Epithelial cell of proximal tubule (primary cell): ENCODE measurements at regions not wholly inside any gene's neighbourhood (a gene's known extent, or its start where the extent isn't known, plus 50 kb on each side); places are given as distances from the start of the nearest gene placed in this dataset.
A peak's percentile ranks its signal among the peaks of the same experiment; 100 is the strongest.

Experiments used
- DNase-seq: peaks from one replicate; pipeline ENCODE4 v3.0.0-alpha.2; 2011; ENCODE audit warnings: low read depth
- H3K4me3 ChIP-seq: 2 replicates; pipeline ENCODE4 v1.5.1; 2011; ENCODE audit warnings: low read depth, mild to moderate bottlenecking, low read length
- TF ChIP-seq, protein P1 (sequence below): conservative IDR thresholded peaks from 2 replicates; pipeline ENCODE4 v1.5.1; 2012; ENCODE audit warnings: low read depth, mild to moderate bottlenecking, low read length

DNA sequence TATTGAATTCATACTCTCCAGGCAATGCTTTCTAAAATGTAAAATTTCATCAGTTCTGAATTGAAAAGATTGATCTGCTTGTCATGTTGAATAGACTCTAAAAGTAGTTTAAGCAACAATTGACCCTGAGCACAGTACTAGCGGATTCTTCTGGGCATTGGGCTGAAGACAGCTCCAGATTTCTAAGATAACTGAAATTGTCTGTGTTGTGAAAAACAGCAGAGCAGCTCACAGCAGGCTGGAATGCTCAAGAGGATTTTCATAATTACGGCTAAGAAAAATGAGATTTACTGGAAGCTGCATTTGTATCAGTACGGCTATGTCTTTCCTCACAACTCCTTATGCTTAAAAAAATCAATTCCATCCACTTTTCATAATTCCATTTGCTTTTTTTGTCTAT is 373.7 kb downstream of the HACE1 start:
- H3K4me3 ChIP-seq = no peak overlapping the region
- TF ChIP-seq, protein P1, sequence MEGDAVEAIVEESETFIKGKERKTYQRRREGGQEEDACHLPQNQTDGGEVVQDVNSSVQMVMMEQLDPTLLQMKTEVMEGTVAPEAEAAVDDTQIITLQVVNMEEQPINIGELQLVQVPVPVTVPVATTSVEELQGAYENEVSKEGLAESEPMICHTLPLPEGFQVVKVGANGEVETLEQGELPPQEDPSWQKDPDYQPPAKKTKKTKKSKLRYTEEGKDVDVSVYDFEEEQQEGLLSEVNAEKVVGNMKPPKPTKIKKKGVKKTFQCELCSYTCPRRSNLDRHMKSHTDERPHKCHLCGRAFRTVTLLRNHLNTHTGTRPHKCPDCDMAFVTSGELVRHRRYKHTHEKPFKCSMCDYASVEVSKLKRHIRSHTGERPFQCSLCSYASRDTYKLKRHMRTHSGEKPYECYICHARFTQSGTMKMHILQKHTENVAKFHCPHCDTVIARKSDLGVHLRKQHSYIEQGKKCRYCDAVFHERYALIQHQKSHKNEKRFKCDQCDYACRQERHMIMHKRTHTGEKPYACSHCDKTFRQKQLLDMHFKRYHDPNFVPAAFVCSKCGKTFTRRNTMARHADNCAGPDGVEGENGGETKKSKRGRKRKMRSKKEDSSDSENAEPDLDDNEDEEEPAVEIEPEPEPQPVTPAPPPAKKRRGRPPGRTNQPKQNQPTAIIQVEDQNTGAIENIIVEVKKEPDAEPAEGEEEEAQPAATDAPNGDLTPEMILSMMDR = no peak
- DNase-seq = no peak

DNA sequence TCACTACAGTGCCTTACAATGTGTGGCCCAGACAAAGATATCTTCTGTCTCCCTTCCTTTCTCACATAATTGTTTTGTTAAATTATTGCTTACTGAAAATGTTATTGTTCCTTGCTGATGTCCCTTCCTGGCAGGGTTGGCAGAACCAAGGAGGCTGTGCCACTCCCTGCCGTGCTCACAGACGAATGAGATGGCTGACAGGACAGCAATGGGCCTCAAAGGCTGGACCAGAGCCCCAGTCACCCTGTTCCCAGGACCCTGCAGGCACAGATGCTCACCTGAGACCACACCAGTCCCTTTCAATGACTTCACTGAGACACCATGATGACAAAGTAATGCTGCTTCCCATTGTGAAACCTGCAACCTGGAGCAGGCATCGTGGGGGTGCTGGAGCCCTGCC is 375.1 kb downstream of the HACE1 start:
- no peak overlapping the region for H3K4me3 ChIP-seq
- TF ChIP-seq, protein P1 = no peak
- no peak for DNase-seq

DNA sequence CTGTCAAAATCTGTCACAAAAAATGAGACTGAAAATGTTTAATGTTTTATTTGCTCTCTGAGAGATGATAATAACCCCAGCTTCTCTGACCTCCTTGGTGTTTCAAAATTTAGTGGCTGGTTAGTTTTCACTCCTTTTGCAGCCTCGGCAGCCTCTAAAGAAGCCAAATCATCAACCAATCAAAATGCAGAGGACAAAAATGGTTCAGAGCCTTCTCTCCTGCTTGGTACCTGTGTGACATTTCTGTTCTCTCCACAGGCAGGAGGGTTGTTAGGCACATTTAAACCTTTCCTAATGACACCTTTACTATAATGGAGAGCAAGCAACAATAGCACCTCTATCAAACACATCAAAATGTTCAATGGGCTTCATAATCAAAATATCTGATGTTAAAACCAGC is 375.5 kb downstream of the HACE1 start:
- no peak overlapping the region for H3K4me3 ChIP-seq
- DNase-seq = no peak
- TF ChIP-seq, protein P1 = no peak

DNA sequence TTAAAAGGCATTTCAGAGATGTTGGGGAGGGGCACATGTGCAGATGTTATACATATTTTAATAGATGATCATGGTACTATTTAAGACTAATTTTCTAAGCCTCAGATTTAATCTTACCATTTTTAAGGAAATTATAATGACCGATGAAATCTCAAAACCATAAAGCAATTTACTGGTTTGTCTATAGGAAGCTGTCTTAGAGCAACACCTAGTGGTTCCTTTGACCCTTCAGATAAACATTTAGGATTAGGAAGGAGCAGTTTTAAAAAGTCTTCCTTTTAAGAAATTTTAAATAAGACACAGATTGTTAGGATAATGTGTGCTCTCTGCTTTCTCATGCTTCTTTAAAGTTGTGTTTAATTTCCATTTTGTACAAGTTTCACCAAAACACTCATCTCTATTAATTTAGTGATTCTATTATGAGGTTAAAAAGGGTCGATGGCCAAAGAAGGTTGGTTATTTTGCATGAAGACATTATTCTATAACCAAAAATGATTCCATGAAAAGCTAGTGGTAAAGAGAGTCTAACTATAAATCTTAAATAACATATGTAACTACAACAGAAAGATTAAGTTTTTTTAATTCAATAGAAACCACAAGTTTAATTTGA is 376.4 kb downstream of the HACE1 start:
- H3K4me3 ChIP-seq = no peak overlapping the region
- TF ChIP-seq, protein P1 = peak; percentile 25
- no peak for DNase-seq

DNA sequence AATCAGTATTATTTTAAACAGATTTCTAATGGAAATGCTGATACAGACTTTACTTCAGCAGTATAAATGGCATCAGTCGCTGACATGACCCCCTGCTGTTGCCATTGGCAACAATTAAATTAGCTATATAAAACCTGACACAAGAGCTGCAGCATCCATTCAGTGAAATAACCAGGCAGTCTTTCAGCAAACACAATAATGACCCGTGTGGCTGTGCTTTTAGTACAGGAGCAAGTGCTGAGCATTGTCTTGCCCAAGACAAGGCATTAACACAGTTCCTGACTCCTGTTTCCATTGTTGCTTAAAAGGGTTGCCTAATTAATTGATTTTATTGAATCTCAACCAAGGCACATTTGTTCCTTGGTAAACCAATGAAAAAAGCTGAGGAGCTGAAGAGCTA is 382.1 kb downstream of the HACE1 start:
- DNase-seq = no peak
- TF ChIP-seq, protein P1 = no peak
- no peak overlapping the region for H3K4me3 ChIP-seq

DNA sequence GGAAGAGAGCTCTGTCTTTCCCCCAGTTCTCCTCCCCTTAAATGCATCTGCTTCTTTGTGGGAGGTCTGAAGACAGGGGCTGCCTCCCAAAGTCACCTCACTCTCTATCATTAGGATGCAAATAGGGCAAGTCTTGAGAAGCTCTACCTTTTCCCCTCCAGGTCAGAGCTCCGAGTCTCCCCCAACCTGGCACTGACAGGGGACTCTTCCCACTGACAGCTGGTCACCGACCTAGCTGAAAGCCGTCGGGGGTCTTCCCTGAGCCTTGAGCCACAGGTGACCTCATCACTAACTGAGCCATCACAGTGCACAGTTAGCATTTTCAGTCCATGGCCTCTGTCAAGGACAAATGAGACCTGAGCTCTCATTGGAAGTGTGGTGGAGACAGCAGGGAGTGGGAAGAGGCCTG is 386.7 kb downstream of the HACE1 start:
- no peak for DNase-seq
- TF ChIP-seq, protein P1 = no peak
- H3K4me3 ChIP-seq = no peak overlapping the region

DNA sequence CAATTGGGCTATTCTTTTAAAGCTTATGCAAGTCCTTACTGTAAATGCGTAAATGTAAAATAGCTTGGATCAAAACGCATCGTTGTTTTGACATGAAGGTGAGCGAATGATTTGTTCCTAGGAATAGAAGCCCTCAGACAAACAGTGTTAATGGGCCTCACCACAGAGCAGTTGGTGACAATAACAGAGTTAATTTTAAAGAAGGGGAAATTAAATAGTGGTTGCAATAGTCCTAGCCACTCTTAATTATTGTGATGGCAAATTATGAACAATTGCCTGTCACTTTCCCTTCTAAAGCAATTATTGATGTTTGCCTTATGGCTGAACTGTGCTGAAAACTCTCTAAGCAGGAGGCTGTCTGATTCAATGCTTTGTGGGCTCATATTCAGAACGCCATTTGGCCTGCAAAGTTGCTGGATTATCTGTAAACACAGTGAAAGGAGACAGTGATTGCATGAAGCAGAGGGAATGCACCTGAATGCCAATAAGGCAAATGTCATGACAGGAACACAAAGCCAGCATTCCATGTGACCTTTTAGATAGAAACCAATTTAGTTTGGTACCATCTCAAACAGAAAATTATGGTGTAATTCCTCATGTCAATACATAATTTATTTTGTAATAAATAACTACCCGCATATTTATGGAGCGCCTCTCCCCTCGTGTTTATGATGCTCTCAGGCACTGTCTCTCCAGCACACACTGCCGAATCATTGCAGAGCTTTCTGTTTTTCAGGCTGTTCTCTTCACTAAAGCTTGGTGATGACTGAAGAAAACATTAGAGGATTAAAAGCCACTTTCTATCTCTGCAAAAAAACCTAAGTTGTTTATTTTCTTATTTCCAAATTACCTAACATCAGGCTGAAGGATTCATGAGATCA is 387.5 kb downstream of the HACE1 start:
- no peak overlapping the region for H3K4me3 ChIP-seq
- DNase-seq = no peak
- TF ChIP-seq, protein P1 = no peak
